LNCaP clone FGC (cell line): ENCODE measurements at regions not wholly inside any gene's neighbourhood (a gene's known extent, or its start where the extent isn't known, plus 50 kb on each side); places are given as distances from the start of the nearest gene placed in this dataset.
A peak's percentile ranks its signal among the peaks of the same experiment; 100 is the strongest.

Experiments
- DNase-seq: peaks from one replicate; pipeline ENCODE4 v3.0.0-alpha.2; 2011; ENCODE audit warnings: low read depth
- H3K4me3 ChIP-seq: 2 replicates; pipeline ENCODE4 v1.5.1; 2011; ENCODE audit warnings: mild to moderate bottlenecking, low read depth, low read length, control low read depth
- CTCF ChIP-seq: IDR thresholded peaks from 2 replicates; pipeline ENCODE4 v1.5.1; 2012; ENCODE audit warnings: mild to moderate bottlenecking; ENCODE audit not compliant: control insufficient read depth, insufficient read depth; ENCODE audit errors: extremely low read depth

GRCh38 chr1:195828325-195828724 lies 779.9 kb downstream of the KCNT2 start:
- no peak for TF ChIP-seq CTCF
- DNase-seq = no peak
- H3K4me3 ChIP-seq = no peak overlapping the region

GRCh38 chr1:195820925-195821324 lies 787.3 kb downstream of the KCNT2 start:
- no peak for DNase-seq
- no peak for TF ChIP-seq CTCF
- no peak overlapping the region for H3K4me3 ChIP-seq

DNA sequence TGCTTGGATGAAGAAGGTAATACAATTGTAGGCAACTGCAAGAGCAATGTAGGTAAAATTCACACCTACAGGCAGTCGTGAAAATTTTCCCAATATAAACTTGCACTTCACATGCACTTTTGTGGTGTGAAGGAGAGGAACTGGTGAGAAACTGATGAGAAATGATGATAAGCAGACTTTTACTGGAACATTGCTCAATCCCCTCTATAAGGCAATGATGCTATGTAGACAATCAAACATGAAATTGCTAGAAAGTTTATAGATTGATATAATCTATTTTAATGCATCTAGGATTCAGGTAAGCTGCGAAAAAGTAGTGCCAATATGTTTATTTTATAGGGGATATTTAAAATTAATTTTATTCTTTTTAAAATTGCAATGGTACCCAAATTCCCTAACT lies 802.2 kb downstream of the KCNT2 start:
- no peak overlapping the region for H3K4me3 ChIP-seq
- no peak for DNase-seq
- TF ChIP-seq CTCF = no peak

DNA sequence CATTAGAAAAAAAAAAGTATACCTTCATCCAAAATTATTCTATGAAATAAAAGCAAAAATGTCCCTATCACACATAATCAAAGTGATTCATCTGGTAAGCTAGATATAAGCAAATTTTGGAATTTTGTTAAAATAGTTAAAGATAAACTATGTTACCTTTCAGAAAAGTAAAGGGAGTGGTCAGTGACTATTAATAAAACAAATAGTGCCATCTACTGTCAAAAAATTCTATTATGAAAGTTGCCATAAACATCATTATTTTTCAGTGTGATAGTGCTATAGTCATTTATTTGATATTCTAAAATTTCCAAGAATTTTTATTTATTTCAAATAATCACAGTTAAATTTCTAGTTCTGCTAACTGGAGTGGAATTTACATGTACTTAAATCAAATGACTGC lies 803.7 kb downstream of the KCNT2 start:
- TF ChIP-seq CTCF = 0 out of 2 replicates have a peak, but pooled peaks have one; percentile 11
- no peak for DNase-seq
- H3K4me3 ChIP-seq = no peak overlapping the region

DNA sequence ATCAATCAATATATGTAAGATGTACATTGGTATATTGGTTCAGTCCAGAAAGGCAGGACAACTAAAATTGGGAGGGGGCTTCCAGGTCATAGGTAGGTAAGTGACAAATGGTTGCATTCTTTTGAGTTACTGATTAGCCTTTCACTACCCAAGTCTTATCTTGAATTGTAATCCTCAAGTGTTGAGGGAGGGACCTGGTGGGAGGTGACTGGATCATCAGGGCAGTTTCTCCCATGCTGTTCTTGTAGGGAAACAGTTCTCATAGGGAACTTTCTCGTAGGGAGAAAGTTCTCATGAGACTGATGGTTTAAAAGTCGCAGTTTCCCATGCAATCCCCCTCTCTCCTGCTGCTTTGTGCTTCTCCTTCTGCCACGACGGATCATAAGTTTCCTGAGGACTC lies 809.2 kb downstream of the KCNT2 start:
- no peak for TF ChIP-seq CTCF
- DNase-seq = no peak
- no peak overlapping the region for H3K4me3 ChIP-seq

DNA sequence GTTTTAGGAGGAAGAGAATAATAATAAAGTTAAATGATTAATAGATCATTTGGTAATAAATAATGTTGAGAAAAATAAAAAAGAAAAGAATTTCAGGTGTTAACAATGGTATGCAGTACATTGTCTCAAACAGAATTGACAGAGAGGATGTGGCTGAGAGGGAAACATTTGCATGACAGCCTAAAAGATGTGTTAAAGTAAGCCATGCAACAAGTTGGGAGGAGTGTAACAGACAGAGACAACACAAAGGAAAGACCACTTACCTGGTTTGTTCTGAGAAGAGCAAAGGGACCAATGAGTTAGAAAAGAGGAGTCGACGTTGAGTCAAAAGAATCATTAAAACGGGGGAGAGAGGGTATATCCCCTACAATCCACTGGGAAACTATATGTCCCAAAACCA lies 814.0 kb downstream of the KCNT2 start:
- no peak overlapping the region for H3K4me3 ChIP-seq
- no peak for TF ChIP-seq CTCF
- DNase-seq = no peak

- no peak for TF ChIP-seq CTCF
- H3K4me3 ChIP-seq = no peak overlapping the region
- DNase-seq = no peak
These were observed 816.4 kb downstream of the KCNT2 start for GRCh38 chr1:195791796-195792195.
